SK-N-SH (cell line): ENCODE measurements at regions not wholly inside any gene's neighbourhood (a gene's known extent, or its start where the extent isn't known, plus 50 kb on each side); places are given as distances from the start of the nearest gene placed in this dataset.

Experiments
- CTCF ChIA-PET: fragments of 300-600, 350-600 bp; formaldehyde crosslinking; extraction: SDS; loops from one replicate; lab custom pipeline; 2021; lab: Yijun Ruan, JAX
- POLR2A ChIA-PET: fragments of 350-600 bp; sonication (Branson Sonifier 250); formaldehyde crosslinking; extraction: SDS; loops from one replicate; lab custom pipeline; 2020; ENCODE audit warnings: antibody characterized with exemption, inconsistent platforms; lab: Yijun Ruan, JAX
- DNase-seq: peaks from one replicate; pipeline ENCODE4 v3.0.0; 2012
- H2AFZ ChIP-seq: fragments of 200-600 bp; sonication (generic); 2 replicates; pipeline ENCODE4 v1.8.1; 2016; ENCODE audit warnings: antibody characterized with exemption, mild to moderate bottlenecking, low read depth
- H3F3A ChIP-seq: fragments of 200-600 bp; sonication (generic); replicated peaks from 2 replicates; pipeline ENCODE3; 2016; ENCODE audit warnings: antibody characterized with exemption, mild to moderate bottlenecking; ENCODE audit not compliant: insufficient read depth
- H3K27ac ChIP-seq, 2 experiments: fragments of 200-500 bp in 1 of 2; fragments of 200-600 bp in 1 of 2; sonication (Bioruptor generic) in 1 of 2; sonication (generic), shearing (Covaris generic) in 1 of 2; 2 replicates each; pipeline versions ENCODE4 v1.5.1 to v1.6.1; 2014 to 2016; ENCODE audit warnings: low read depth in 2 of 2, inconsistent platforms in 1 of 2, low read length in 1 of 2, mild to moderate bottlenecking in 1 of 2, mixed read lengths in 1 of 2
- H3K27me3 ChIP-seq: fragments of 200-600 bp; sonication (generic), shearing (Covaris generic); 2 replicates; pipeline ENCODE4 v1.6.1; 2016; ENCODE audit warnings: mixed run types; ENCODE audit not compliant: insufficient read depth
- H3K36me3 ChIP-seq, 2 experiments: fragments of 200-500 bp in 1 of 2; fragments of 200-600 bp in 1 of 2; sonication (Bioruptor generic) in 1 of 2; sonication (generic) in 1 of 2; replicated peaks in 1 of 2; 2 replicates each; pipeline versions ENCODE3 to v1.5.1; 2014 to 2016; ENCODE audit warnings: low read length in 1 of 2, mild to moderate bottlenecking in 1 of 2; ENCODE audit not compliant: insufficient read depth in 2 of 2, control insufficient read depth in 1 of 2
- H3K4me1 ChIP-seq, 2 experiments: fragments of 200-500 bp in 1 of 2; fragments of 200-600 bp in 1 of 2; sonication (Bioruptor generic) in 1 of 2; sonication (generic), shearing (Covaris generic) in 1 of 2; 2 replicates each; pipeline versions ENCODE4 v1.5.1 to v1.6.1; 2014 to 2016; ENCODE audit warnings: low read depth in 1 of 2, low read length in 1 of 2, mixed run types in 1 of 2; ENCODE audit not compliant: insufficient read depth in 2 of 2, control insufficient read depth in 1 of 2
- H3K4me2 ChIP-seq: fragments of 200-600 bp; sonication (generic), shearing (Covaris generic); 2 replicates; pipeline ENCODE4 v1.6.1; 2017; ENCODE audit warnings: mixed run types
- H3K4me3 ChIP-seq, 2 experiments: fragments of 200-500 bp in 1 of 2; fragments of 200-600 bp in 1 of 2; sonication (Bioruptor generic) in 1 of 2; sonication (generic), shearing (Covaris generic) in 1 of 2; 2 replicates each; pipeline versions ENCODE4 v1.5.1 to v1.8.1; 2014 to 2016; ENCODE audit warnings: low read depth in 2 of 2, inconsistent platforms in 1 of 2, low read length in 1 of 2, mild to moderate bottlenecking in 1 of 2, mixed read lengths in 1 of 2, moderate library complexity in 1 of 2
- H3K79me2 ChIP-seq: fragments of 200-600 bp; sonication (generic); 2 replicates; pipeline ENCODE4 v1.8.1; 2017; ENCODE audit warnings: mild to moderate bottlenecking; ENCODE audit not compliant: insufficient read depth
- H3K9ac ChIP-seq: fragments of 200-600 bp; sonication (generic); 2 replicates; pipeline ENCODE4 v1.6.1; 2017; ENCODE audit warnings: mixed run types
- H3K9me2 ChIP-seq: fragments of 200-600 bp; sonication (generic); 2 replicates; pipeline ENCODE4 v1.6.1; 2017; ENCODE audit warnings: mixed run types
- H3K9me3 ChIP-seq: fragments of 200-600 bp; sonication (generic); 2 replicates; pipeline ENCODE4 v1.6.1; 2017; ENCODE audit warnings: mixed run types, mild to moderate bottlenecking, moderate library complexity
- H4K20me1 ChIP-seq: fragments of 200-600 bp; sonication (generic); 2 replicates; pipeline ENCODE4 v1.6.1; 2017; ENCODE audit warnings: mild to moderate bottlenecking, mixed run types; ENCODE audit not compliant: insufficient read depth
- ELF1 ChIP-seq: IDR thresholded peaks from 2 replicates; pipeline ENCODE4 v1.4.0; 2012
- EP300 ChIP-seq, 2 experiments: IDR thresholded peaks; 2 replicates each; pipeline versions ENCODE4 v1.4.0 to v1.6.1; 2012; ENCODE audit warnings: borderline replicate concordance in 1 of 2, low read depth in 1 of 2, low read length in 1 of 2
- EZH2phosphoT487 ChIP-seq: fragments of 200-600 bp; sonication (generic); IDR thresholded peaks from 2 replicates; pipeline ENCODE4 v1.6.1; 2017; ENCODE audit warnings: low read depth, mixed run types, mild to moderate bottlenecking, antibody characterized with exemption, moderate library complexity, borderline replicate concordance
- FOXJ3 ChIP-seq: sonication (generic); formaldehyde crosslinking; IDR thresholded peaks from 2 replicates; pipeline ENCODE4 v1.5.1; 2020; ENCODE audit warnings: mild to moderate bottlenecking, missing genetic modification reagents
- GABPA ChIP-seq: IDR thresholded peaks from 2 replicates; pipeline ENCODE4 v1.4.0; 2012; ENCODE audit warnings: low read depth, mild to moderate bottlenecking
- GATA2 ChIP-seq: sonication (generic); formaldehyde crosslinking; IDR thresholded peaks from 2 replicates; pipeline ENCODE4 v1.5.0; 2020; ENCODE audit warnings: mild to moderate bottlenecking, missing genetic modification reagents
- MXI1 ChIP-seq: IDR thresholded peaks from 2 replicates; pipeline ENCODE4 v1.6.1; 2012; ENCODE audit warnings: mild to moderate bottlenecking, low read depth, low read length, improper control_type of control experiment
- NFIC ChIP-seq: IDR thresholded peaks from 2 replicates; pipeline ENCODE4 v1.4.0; 2012; ENCODE audit warnings: borderline replicate concordance
- NRF1 ChIP-seq: IDR thresholded peaks from 2 replicates; pipeline ENCODE4 v1.6.1; 2012; ENCODE audit warnings: low read depth, mild to moderate bottlenecking, low read length
- RAD21 ChIP-seq: IDR thresholded peaks from 2 replicates; pipeline ENCODE4 v1.6.1; 2012; ENCODE audit warnings: mild to moderate bottlenecking, low read length
- SIN3A ChIP-seq: IDR thresholded peaks from 2 replicates; pipeline ENCODE4 v1.6.1; 2012; ENCODE audit warnings: low read depth, mild to moderate bottlenecking, low read length, moderate library complexity, borderline replicate concordance
- SMC3 ChIP-seq: IDR thresholded peaks from 2 replicates; pipeline ENCODE4 v1.6.1; 2012; ENCODE audit warnings: low read depth, low read length, improper control_type of control experiment
- TAF1 ChIP-seq: IDR thresholded peaks from 2 replicates; pipeline ENCODE4 v1.6.1; 2012; ENCODE audit warnings: low read depth, mild to moderate bottlenecking, low read length, moderate library complexity, borderline replicate concordance
- YY1 ChIP-seq: IDR thresholded peaks from 2 replicates; pipeline ENCODE4 v1.4.0; 2012; ENCODE audit warnings: low read depth, mild to moderate bottlenecking
- WGBS: methylation state at CpG from one replicate; pipeline ENCODE4 v1.1.6; 2017; ENCODE audit warnings: low lambda C conversion rate; 5-methylcytosine and 5-hydroxymethylcytosine counted together
- TF ChIP-seq, protein P1 (sequence below): fragments of 200-600 bp; sonication (generic); IDR thresholded peaks from 2 replicates; pipeline ENCODE4 v1.6.1; 2017; ENCODE audit warnings: antibody characterized with exemption, mild to moderate bottlenecking, moderate library complexity
- TF ChIP-seq, protein P2 (sequence below): IDR thresholded peaks from 2 replicates; pipeline ENCODE4 v1.6.1; 2012; ENCODE audit warnings: mild to moderate bottlenecking, low read depth, low read length, moderate library complexity
- TF ChIP-seq, protein P3 (sequence below): IDR thresholded peaks from 2 replicates; pipeline ENCODE4; 2012

DNA sequence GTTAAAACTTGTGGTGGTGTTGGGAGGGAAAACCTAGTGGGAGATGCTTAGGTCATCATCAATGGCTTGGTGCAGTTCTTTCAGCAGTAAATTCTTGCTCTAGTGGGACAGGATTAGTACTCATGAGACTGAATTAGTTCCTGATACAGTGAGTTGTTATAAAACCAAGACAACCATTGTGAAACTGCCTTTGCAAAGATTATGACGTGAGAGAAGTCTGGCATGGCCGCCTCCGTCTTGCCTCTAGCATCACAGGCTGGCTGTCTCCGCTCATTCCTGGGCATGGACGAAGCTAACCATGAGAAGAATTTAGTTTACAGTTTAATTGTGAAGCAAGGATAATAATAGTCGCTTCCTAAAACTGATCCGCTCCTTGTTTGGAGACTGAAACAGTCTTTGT is 186.4 kb downstream of the KIF20B start:
- peak overlapping the region; percentile 48 for H3K4me2 ChIP-seq
- no peaks in the 10 kb centered on the region for H3K27me3 ChIP-seq
- no peaks in the 10 kb centered on the region for H3K79me2 ChIP-seq
- 2% methylated on average over 7 of the region's 7 CpGs for WGBS
- H2AFZ ChIP-seq = no peak overlapping the region
- H3F3A ChIP-seq = no peaks in the 10 kb centered on the region
- DNase-seq = no peak
- H3K4me3 ChIP-seq = 0 out of 4 replicates have a peak overlapping the region, but pooled peaks of 1 of the 2 experiments have one; percentile 24
- no peaks in the 10 kb centered on the region for H3K4me1 ChIP-seq
- no peak overlapping the region for H3K9ac ChIP-seq
- no peaks in the 10 kb centered on the region for H4K20me1 ChIP-seq
- H3K27ac ChIP-seq = no peak overlapping the region
- ChIA-PET CTCF (no interaction called here), POLR2A (no interaction called here)
- H3K9me2 ChIP-seq = no peaks in the 10 kb centered on the region
- TF ChIP-seq GABPA (no peak), YY1 (no peak)
- TF ChIP-seq, protein P1, sequence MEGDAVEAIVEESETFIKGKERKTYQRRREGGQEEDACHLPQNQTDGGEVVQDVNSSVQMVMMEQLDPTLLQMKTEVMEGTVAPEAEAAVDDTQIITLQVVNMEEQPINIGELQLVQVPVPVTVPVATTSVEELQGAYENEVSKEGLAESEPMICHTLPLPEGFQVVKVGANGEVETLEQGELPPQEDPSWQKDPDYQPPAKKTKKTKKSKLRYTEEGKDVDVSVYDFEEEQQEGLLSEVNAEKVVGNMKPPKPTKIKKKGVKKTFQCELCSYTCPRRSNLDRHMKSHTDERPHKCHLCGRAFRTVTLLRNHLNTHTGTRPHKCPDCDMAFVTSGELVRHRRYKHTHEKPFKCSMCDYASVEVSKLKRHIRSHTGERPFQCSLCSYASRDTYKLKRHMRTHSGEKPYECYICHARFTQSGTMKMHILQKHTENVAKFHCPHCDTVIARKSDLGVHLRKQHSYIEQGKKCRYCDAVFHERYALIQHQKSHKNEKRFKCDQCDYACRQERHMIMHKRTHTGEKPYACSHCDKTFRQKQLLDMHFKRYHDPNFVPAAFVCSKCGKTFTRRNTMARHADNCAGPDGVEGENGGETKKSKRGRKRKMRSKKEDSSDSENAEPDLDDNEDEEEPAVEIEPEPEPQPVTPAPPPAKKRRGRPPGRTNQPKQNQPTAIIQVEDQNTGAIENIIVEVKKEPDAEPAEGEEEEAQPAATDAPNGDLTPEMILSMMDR = no peak
- no peaks in the 10 kb centered on the region for H3K9me3 ChIP-seq
- no peaks in the 10 kb centered on the region for H3K36me3 ChIP-seq

DNA sequence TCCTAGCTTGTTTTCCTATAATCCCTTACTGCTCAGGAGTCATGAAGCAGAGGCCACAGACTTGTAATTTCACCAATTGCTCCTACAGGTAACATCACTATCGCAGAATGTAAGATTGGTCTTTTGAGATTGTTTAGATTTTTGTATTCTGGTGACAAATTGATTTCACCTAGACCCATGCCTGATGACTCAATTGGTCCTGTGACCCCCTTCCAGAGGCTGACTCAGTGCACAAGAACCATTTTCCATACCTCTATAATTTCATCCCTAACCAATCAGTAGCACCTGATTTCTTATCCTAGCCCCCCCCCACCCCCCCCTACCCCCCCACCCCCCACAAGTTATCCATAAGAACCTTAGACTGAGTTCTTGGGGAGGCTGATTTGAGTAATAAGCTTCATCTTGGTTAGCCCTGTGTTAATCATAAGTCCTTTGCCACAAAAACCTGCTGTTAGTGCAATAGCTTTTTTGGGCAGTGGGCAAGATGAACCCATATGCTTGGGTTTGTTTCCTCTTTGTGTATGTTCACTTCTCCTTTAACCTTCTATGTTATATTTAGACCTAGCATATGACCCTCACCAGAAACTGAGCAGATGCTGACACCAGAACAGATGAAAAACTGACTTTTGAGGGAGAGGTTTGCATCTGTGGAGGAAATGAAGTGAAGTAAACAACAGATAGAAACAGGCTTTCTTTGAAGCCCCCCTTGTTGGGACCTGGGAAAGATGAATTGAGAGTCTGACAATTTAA is 187.1 kb downstream of the KIF20B start:
- WGBS = 0% methylated on average over 1 of the region's 1 CpG
- Histone ChIP-seq H3K79me2 (no peaks in the 10 kb centered on the region), H2AFZ (no peak overlapping the region), H3K27me3 (no peaks in the 10 kb centered on the region), H3F3A (no peaks in the 10 kb centered on the region), H3K36me3 (no peaks in the 10 kb centered on the region), H3K4me3 (no peak overlapping the region), H3K9me3 (no peaks in the 10 kb centered on the region), H3K9ac (no peak overlapping the region), H3K9me2 (no peaks in the 10 kb centered on the region), H4K20me1 (no peaks in the 10 kb centered on the region), H3K27ac (no peak overlapping the region), H3K4me1 (no peaks in the 10 kb centered on the region), H3K4me2 (peak overlapping the region; percentile 48; the same call in 1 of the 2 replicates)
- POLR2A ChIA-PET = no interaction called here
- CTCF ChIA-PET = no interaction called here
- TF ChIP-seq GATA2 (CRISPR knock-in tag) = no peak
- TF ChIP-seq, protein P2, sequence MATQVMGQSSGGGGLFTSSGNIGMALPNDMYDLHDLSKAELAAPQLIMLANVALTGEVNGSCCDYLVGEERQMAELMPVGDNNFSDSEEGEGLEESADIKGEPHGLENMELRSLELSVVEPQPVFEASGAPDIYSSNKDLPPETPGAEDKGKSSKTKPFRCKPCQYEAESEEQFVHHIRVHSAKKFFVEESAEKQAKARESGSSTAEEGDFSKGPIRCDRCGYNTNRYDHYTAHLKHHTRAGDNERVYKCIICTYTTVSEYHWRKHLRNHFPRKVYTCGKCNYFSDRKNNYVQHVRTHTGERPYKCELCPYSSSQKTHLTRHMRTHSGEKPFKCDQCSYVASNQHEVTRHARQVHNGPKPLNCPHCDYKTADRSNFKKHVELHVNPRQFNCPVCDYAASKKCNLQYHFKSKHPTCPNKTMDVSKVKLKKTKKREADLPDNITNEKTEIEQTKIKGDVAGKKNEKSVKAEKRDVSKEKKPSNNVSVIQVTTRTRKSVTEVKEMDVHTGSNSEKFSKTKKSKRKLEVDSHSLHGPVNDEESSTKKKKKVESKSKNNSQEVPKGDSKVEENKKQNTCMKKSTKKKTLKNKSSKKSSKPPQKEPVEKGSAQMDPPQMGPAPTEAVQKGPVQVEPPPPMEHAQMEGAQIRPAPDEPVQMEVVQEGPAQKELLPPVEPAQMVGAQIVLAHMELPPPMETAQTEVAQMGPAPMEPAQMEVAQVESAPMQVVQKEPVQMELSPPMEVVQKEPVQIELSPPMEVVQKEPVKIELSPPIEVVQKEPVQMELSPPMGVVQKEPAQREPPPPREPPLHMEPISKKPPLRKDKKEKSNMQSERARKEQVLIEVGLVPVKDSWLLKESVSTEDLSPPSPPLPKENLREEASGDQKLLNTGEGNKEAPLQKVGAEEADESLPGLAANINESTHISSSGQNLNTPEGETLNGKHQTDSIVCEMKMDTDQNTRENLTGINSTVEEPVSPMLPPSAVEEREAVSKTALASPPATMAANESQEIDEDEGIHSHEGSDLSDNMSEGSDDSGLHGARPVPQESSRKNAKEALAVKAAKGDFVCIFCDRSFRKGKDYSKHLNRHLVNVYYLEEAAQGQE = no peak
- no peak for TF ChIP-seq SMC3
- TF ChIP-seq SIN3A = no peak
- TF ChIP-seq TAF1 = no peak
- TF ChIP-seq, protein P3, sequence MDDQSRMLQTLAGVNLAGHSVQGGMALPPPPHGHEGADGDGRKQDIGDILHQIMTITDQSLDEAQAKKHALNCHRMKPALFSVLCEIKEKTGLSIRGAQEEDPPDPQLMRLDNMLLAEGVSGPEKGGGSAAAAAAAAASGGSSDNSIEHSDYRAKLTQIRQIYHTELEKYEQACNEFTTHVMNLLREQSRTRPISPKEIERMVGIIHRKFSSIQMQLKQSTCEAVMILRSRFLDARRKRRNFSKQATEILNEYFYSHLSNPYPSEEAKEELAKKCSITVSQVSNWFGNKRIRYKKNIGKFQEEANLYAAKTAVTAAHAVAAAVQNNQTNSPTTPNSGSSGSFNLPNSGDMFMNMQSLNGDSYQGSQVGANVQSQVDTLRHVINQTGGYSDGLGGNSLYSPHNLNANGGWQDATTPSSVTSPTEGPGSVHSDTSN = no peak
- TF ChIP-seq RAD21 = no peak
- no peak for TF ChIP-seq EP300 (IDR thresholded peaks at IDR 0.05; ENCODE audit: borderline replicate concordance in 1 of 2, low read depth in 1 of 2, low read length in 1 of 2)
- no peak for TF ChIP-seq ELF1
- no peak for TF ChIP-seq GABPA
- TF ChIP-seq NRF1 = no peak
- TF ChIP-seq EZH2phosphoT487 = no peak
- TF ChIP-seq YY1 = no peak
- no peak for TF ChIP-seq MXI1
- no peak for TF ChIP-seq NFIC
- TF ChIP-seq FOXJ3 (CRISPR knock-in tag) = no peak
- DNase-seq = no peak
